ENCODE measurements at regions not wholly inside any gene's neighbourhood (a gene's known extent, or its start where the extent isn't known, plus 50 kb on each side); places are given as distances from the start of the nearest gene placed in this dataset.
"Not testable (repeated sequence)": the region's sequence is repeated elsewhere in the genome, so short reads cannot be mapped to it uniquely, and the experiment has no call there.

GRCh38 chr4:114034189-114034588 lies 54.7 kb upstream of the ARSJ start:
- DNase-seq, result no peak

GRCh38 chr4:114036426-114036825 lies 57.0 kb upstream of the ARSJ start:
- no peak for DNase-seq

- no peak for DNase-seq
Observed at GRCh38 chr4:114036864-114037263, 57.4 kb upstream of the ARSJ start.

GRCh38 chr4:114037988-114038387 lies 58.5 kb upstream of the ARSJ start:
- DNase-seq, result no peak

GRCh38 chr4:114038762-114039387 lies 59.4 kb upstream of the ARSJ start:
- no peak for DNase-seq

GRCh38 chr4:114040319-114041116 lies 61.1 kb upstream of the ARSJ start:
- DNase-seq, result no peak

- DNase-seq, result no peak
Observed at GRCh38 chr4:114041117-114041475, 61.6 kb upstream of the ARSJ start.

- no peak for DNase-seq
Observed at GRCh38 chr4:114043116-114043515, 63.7 kb upstream of the ARSJ start.

GRCh38 chr4:114044351-114044750 lies 64.9 kb upstream of the ARSJ start:
- not testable (repeated sequence) for DNase-seq

GRCh38 chr4:114046331-114046730 lies 66.9 kb upstream of the ARSJ start:
- no peak for DNase-seq

- DNase-seq, result not testable (repeated sequence)
Observed at GRCh38 chr4:114048154-114048553, 68.7 kb upstream of the ARSJ start.

- DNase-seq, result no peak
Observed at GRCh38 chr4:114052227-114052626, 72.8 kb upstream of the ARSJ start.

- DNase-seq, result no peak
Observed at GRCh38 chr4:114056599-114056998, 77.2 kb upstream of the ARSJ start.

GRCh38 chr4:114057746-114058145 lies 78.3 kb upstream of the ARSJ start:
- DNase-seq, result no peak

GRCh38 chr4:114062499-114062898 lies 83.1 kb upstream of the ARSJ start:
- DNase-seq, result no peak

- DNase-seq, result no peak
Observed at GRCh38 chr4:114072781-114073180, 93.3 kb upstream of the ARSJ start.

- no peak for DNase-seq
Observed at GRCh38 chr4:114076899-114077570, 97.6 kb upstream of the ARSJ start.

- DNase-seq, result no peak
Observed at GRCh38 chr4:114077610-114078009, 98.2 kb upstream of the ARSJ start.

GRCh38 chr4:114078636-114079035 lies 99.2 kb upstream of the ARSJ start:
- no peak for DNase-seq

- no peak for DNase-seq
Observed at GRCh38 chr4:114081783-114082182, 102.3 kb upstream of the ARSJ start.

- DNase-seq, result no peak
Observed at GRCh38 chr4:114082348-114082747, 102.9 kb upstream of the ARSJ start.

- DNase-seq, result no peak
Observed at GRCh38 chr4:114085611-114086345, 106.3 kb upstream of the ARSJ start.

GRCh38 chr4:114087596-114088230 lies 108.3 kb upstream of the ARSJ start:
- DNase-seq, result no peak

Measured in activated effector memory CD4-positive, alpha-beta T cell treated with anti-CD3 and anti-CD28 coated beads, Interleukin-2, amount 50 U/mL, for 16 hours (primary cell).